ENCODE measurements at regions not wholly inside any gene's neighbourhood (a gene's known extent, or its start where the extent isn't known, plus 50 kb on each side); places are given as distances from the start of the nearest gene placed in this dataset.
"Not testable (repeated sequence)": the region's sequence is repeated elsewhere in the genome, so short reads cannot be mapped to it uniquely, and the experiment has no call there.

GRCh38 chr16:54746596-54746995 lies 184.1 kb upstream of the IRX5 start:
- DNase-seq (ENCODE audit: low spot score) = no peak
- TF ChIP-seq, protein P1, sequence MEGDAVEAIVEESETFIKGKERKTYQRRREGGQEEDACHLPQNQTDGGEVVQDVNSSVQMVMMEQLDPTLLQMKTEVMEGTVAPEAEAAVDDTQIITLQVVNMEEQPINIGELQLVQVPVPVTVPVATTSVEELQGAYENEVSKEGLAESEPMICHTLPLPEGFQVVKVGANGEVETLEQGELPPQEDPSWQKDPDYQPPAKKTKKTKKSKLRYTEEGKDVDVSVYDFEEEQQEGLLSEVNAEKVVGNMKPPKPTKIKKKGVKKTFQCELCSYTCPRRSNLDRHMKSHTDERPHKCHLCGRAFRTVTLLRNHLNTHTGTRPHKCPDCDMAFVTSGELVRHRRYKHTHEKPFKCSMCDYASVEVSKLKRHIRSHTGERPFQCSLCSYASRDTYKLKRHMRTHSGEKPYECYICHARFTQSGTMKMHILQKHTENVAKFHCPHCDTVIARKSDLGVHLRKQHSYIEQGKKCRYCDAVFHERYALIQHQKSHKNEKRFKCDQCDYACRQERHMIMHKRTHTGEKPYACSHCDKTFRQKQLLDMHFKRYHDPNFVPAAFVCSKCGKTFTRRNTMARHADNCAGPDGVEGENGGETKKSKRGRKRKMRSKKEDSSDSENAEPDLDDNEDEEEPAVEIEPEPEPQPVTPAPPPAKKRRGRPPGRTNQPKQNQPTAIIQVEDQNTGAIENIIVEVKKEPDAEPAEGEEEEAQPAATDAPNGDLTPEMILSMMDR (IDR thresholded peaks at IDR 0.05) = no peak
- no peak overlapping the region for H3K4me3 ChIP-seq
- H3K27ac ChIP-seq = no peak overlapping the region

- no peak overlapping the region for H3K27ac ChIP-seq
- TF ChIP-seq, protein P1 (IDR thresholded peaks at IDR 0.05) = no peak
- DNase-seq (ENCODE audit: low spot score) = no peak
- H3K4me3 ChIP-seq = no peak overlapping the region
Observed at GRCh38 chr16:54744998-54745397, 185.7 kb upstream of the IRX5 start.

DNA sequence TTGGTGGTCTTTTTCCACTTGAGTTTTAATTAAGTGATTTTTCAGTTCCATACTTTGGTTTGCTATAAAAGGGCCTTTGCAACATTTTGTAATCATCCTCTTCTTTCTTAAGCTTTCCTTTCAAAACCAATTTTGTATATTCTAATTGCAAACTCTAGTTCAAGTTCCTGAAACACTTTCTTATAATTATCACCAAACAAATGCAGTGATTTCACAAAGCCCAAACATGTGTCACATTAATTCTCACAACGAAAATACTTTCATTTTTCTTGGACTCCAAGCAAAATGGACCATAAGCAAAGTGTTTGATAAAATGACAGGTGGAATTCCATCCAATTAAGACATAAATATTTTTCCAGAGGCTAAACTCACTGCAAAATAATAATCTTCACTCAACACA lies 188.2 kb upstream of the IRX5 start:
- Histone ChIP-seq H3K4me3 (no peak overlapping the region), H3K27ac (no peak overlapping the region)
- DNase-seq (ENCODE audit: low spot score) = no peak
- TF ChIP-seq, protein P1 (IDR thresholded peaks at IDR 0.05) = no peak

- no peak for DNase-seq (ENCODE audit: low spot score)
- no peak overlapping the region for H3K27ac ChIP-seq
- TF ChIP-seq, protein P1 (IDR thresholded peaks at IDR 0.05) = no peak
Observed at GRCh38 chr16:54739381-54739780, 191.3 kb upstream of the IRX5 start.

DNA sequence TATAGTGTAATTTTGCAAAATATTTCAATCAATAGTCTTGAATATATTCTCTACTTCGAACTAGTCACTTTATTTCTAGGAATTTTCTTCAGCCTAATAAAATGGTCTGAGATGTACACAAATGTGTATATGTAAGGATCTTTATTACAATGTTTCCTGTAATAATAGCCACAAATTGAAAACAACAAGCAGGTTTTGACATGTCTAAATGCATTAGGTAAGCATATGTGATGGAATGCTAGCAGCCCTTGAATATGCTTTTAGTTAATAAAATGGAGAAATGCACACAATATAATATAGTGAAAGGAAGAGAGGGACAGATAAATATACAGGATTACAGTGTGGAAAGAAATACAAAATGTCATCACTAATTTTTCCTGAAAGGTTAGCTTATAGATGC lies 196.5 kb upstream of the IRX5 start:
- DNase-seq (ENCODE audit: low spot score) = no peak
- TF ChIP-seq, protein P1 (IDR thresholded peaks at IDR 0.05) = no peak
- Histone ChIP-seq H3K27ac (no peak overlapping the region), H3K4me3 (no peak overlapping the region)

More at GRCh38 chr16:54739381-54739780, 191.3 kb upstream of the IRX5 start:
- no peak overlapping the region for H3K4me3 ChIP-seq

DNA sequence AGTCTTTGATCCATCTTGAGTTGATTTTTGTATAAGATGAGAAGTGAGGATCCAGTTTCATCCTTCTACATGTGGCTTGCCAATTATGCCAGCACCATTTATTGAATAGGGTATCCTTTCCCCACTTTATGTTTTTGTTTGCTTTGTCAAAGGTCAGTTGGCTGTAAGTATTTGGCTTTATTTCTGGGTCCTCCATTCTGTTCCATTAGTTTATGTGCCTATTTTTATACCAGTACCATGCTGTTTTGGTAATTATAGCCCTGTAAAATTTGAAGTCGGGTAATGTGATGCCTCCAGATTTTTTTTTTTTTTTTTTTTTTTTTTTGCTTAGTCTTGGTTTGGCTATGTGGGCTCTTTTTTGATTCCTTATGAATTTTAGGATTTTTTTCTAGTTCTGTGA lies 203.0 kb upstream of the IRX5 start:
- H3K4me3 ChIP-seq; H3K27ac ChIP-seq; DNase-seq (ENCODE audit: low spot score): not testable (repeated sequence)

- no peak overlapping the region for H3K27ac ChIP-seq
- TF ChIP-seq, protein P1 (IDR thresholded peaks at IDR 0.05) = no peak
- no peak overlapping the region for H3K4me3 ChIP-seq
- DNase-seq (ENCODE audit: low spot score) = no peak
Observed at GRCh38 chr16:54724346-54724925, 206.2 kb upstream of the IRX5 start.

Measured in coronary artery (tissue), 2 donors.